Activated CD4-positive, alpha-beta memory T cell treated with anti-CD3 and anti-CD28 coated beads, Interleukin-2, amount 10 ng/mL, durations not matched to agents 7 days and 5 days (primary cell): ENCODE measurements at regions not wholly inside any gene's neighbourhood (a gene's known extent, or its start where the extent isn't known, plus 50 kb on each side); places are given as distances from the start of the nearest gene placed in this dataset.

Source experiments
- CTCF ChIA-PET: fragments of 350-600 bp; sonication (Branson Sonifier 250); formaldehyde crosslinking; loops from one replicate; lab custom pipeline; 2021; ENCODE audit warnings: antibody characterized with exemption, inconsistent platforms; lab: Charles Lee
- POLR2A ChIA-PET: fragments of 350-600 bp; sonication (Branson Sonifier 250); formaldehyde crosslinking; loops from one replicate; lab custom pipeline; 2021; ENCODE audit warnings: antibody characterized with exemption; lab: Charles Lee
- DNase-seq: peaks from one replicate; pipeline ENCODE4 v3.0.0-alpha.2; 2020
- H3K27ac Mint-ChIP-seq: one replicate; pipeline ENCODE4 v1.8.0; 2021; ENCODE audit warnings: mild to moderate bottlenecking, mixed read lengths
- H3K27me3 Mint-ChIP-seq: one replicate; pipeline ENCODE4 v1.8.0; 2021; ENCODE audit warnings: mixed read lengths
- H3K36me3 Mint-ChIP-seq: one replicate; pipeline ENCODE4 v1.8.0; 2021; ENCODE audit warnings: low read depth, mixed read lengths
- H3K4me1 Mint-ChIP-seq: one replicate; pipeline ENCODE4 v1.8.0; 2021; ENCODE audit warnings: mixed read lengths
- H3K4me3 Mint-ChIP-seq: one replicate; pipeline ENCODE4 v1.8.0; 2021; ENCODE audit warnings: mild to moderate bottlenecking, mixed read lengths
- H3K9me3 Mint-ChIP-seq: one replicate; pipeline ENCODE4 v1.8.0; 2021; ENCODE audit warnings: mixed read lengths

DNA sequence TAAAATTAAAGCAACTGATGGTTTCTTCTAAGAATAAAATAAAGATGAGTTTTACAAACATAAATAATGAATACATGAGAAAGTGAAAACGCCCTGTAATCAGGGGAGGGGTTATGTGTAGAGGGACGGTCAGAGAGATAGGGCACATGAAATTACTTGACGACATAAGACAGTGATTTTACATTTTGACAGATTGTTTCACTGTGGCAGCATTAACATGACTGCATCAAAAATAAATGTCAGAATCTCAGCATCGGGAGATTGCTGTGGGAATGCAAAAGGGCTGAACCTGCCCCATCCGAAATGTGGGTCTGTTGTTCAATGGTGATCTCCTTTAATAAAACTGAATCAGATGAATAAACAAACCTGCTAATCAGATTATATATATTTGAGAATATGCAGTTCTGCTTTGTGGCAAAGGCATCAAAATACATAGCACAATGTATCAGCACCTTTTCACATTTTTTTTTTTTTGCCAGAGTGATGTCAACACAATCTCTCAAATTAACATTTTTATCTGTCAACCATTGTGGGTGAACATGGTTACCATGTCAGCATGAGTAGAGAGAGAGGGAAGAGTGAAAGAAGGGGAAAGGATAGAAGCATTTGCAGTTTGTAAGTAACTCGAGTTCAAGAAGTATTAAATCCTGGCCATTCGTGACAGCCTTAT lies 177.1 kb upstream of the MAN1A1 start:
- CTCF ChIA-PET, result no interaction called here
- no peaks in the 10 kb centered on the region for H3K9me3 Mint-ChIP-seq
- H3K36me3 Mint-ChIP-seq, result no peaks in the 10 kb centered on the region
- peaks cover 16% of the 10 kb centered on the region for H3K27me3 Mint-ChIP-seq
- no peak for DNase-seq
- H3K4me1 Mint-ChIP-seq, result no peaks in the 10 kb centered on the region
- no peak overlapping the region for H3K4me3 Mint-ChIP-seq
- POLR2A ChIA-PET, result no interaction called here
- H3K27ac Mint-ChIP-seq, result no peak overlapping the region

GRCh38 chr6:119524410-119524809 lies 174.8 kb upstream of the MAN1A1 start:
- no peak for DNase-seq
- CTCF ChIA-PET, result no interaction called here
- no peak overlapping the region for H3K27ac Mint-ChIP-seq
- H3K4me3 Mint-ChIP-seq, result no peak overlapping the region
- peaks cover 15% of the 10 kb centered on the region for H3K27me3 Mint-ChIP-seq
- H3K4me1 Mint-ChIP-seq, result no peaks in the 10 kb centered on the region
- no peaks in the 10 kb centered on the region for H3K36me3 Mint-ChIP-seq
- POLR2A ChIA-PET, result no interaction called here
- H3K9me3 Mint-ChIP-seq, result no peaks in the 10 kb centered on the region

DNA sequence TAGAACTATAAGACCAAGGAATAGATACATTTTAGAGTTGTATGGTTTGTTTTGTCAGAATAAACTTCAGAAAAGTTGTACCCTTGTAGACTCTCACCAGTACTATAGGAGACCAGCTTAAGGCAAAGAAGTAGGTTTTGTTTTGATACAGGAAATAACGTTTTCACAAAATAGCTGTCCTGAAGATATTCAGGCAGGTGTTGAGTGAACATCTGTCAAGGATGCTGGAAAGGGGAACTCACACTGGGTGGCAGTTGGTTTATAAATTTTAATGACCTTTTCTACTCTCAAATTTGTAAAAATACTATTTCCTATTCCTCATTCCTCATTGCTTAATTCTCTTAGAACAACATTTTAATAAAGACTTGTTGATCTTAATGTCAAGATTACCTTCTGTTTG lies 174.0 kb upstream of the MAN1A1 start:
- no peak for DNase-seq
- ChIA-PET POLR2A (no interaction called here), CTCF (no interaction called here)
- Mint-ChIP-seq H3K4me3 (no peak overlapping the region), H3K36me3 (no peaks in the 10 kb centered on the region), H3K27ac (no peak overlapping the region), H3K4me1 (no peaks in the 10 kb centered on the region), H3K27me3 (peaks cover 11% of the 10 kb centered on the region), H3K9me3 (no peaks in the 10 kb centered on the region)

GRCh38 chr6:119521251-119521650 lies 171.7 kb upstream of the MAN1A1 start:
- H3K36me3 Mint-ChIP-seq, result no peaks in the 10 kb centered on the region
- ChIA-PET POLR2A (no interaction called here), CTCF (no interaction called here)
- H3K9me3 Mint-ChIP-seq, result no peaks in the 10 kb centered on the region
- no peak overlapping the region for H3K4me3 Mint-ChIP-seq
- no peaks in the 10 kb centered on the region for H3K4me1 Mint-ChIP-seq
- no peak overlapping the region for H3K27ac Mint-ChIP-seq
- DNase-seq, result no peak
- H3K27me3 Mint-ChIP-seq, result peaks cover 16% of the 10 kb centered on the region

- H3K4me1 Mint-ChIP-seq, result no peaks in the 10 kb centered on the region
- H3K4me3 Mint-ChIP-seq, result no peak overlapping the region
- no peaks in the 10 kb centered on the region for H3K9me3 Mint-ChIP-seq
- ChIA-PET CTCF (no interaction called here), POLR2A (no interaction called here)
- no peaks in the 10 kb centered on the region for H3K36me3 Mint-ChIP-seq
- no peak for DNase-seq
- no peak overlapping the region for H3K27ac Mint-ChIP-seq
- H3K27me3 Mint-ChIP-seq, result peaks cover 14% of the 10 kb centered on the region
These were observed 167.9 kb upstream of the MAN1A1 start for GRCh38 chr6:119517428-119517827.

DNA sequence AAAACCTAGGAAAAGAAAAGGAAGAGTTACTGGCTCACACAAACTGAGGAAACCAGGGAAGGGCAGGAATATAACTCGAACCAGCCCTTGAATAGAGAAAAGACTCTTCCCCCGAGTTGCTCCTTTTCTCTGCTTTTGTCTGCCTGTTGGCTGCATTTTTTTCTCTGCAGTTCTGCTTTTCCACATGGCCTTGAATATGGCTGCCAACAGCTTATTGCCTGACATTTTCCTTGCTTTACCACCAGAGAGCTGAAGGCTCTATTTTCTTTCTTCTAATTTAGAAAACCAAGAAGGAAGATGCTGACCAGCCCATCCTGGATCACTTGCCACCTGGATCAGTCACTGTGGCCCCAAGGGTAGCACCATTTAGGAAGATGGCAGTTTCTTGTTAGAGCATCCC lies 164.8 kb upstream of the MAN1A1 start:
- Mint-ChIP-seq H3K36me3 (no peaks in the 10 kb centered on the region), H3K27ac (no peak overlapping the region), H3K4me3 (no peak overlapping the region), H3K27me3 (peaks cover 10% of the 10 kb centered on the region), H3K4me1 (no peaks in the 10 kb centered on the region), H3K9me3 (no peaks in the 10 kb centered on the region)
- CTCF ChIA-PET, result interaction anchor here (1.5 kb wide), 1 partner anchor 385 kb away, joined by 3 read pairs; no protein-coding TSS in a partner anchor
- POLR2A ChIA-PET, result no interaction called here
- DNase-seq, result no peak

- Mint-ChIP-seq H3K9me3 (no peaks in the 10 kb centered on the region), H3K4me3 (no peak overlapping the region), H3K27ac (no peak overlapping the region), H3K27me3 (no peaks in the 10 kb centered on the region), H3K36me3 (no peaks in the 10 kb centered on the region), H3K4me1 (no peaks in the 10 kb centered on the region)
- ChIA-PET CTCF (no interaction called here), POLR2A (no interaction called here)
- no peak for DNase-seq
These were observed 161.5 kb upstream of the MAN1A1 start for GRCh38 chr6:119511024-119511423.

GRCh38 chr6:119510246-119510645 lies 160.7 kb upstream of the MAN1A1 start:
- H3K36me3 Mint-ChIP-seq, result no peaks in the 10 kb centered on the region
- ChIA-PET POLR2A (no interaction called here), CTCF (no interaction called here)
- no peak overlapping the region for H3K27ac Mint-ChIP-seq
- no peak for DNase-seq
- no peak overlapping the region for H3K4me3 Mint-ChIP-seq
- no peaks in the 10 kb centered on the region for H3K27me3 Mint-ChIP-seq
- H3K4me1 Mint-ChIP-seq, result no peaks in the 10 kb centered on the region
- no peaks in the 10 kb centered on the region for H3K9me3 Mint-ChIP-seq

DNA sequence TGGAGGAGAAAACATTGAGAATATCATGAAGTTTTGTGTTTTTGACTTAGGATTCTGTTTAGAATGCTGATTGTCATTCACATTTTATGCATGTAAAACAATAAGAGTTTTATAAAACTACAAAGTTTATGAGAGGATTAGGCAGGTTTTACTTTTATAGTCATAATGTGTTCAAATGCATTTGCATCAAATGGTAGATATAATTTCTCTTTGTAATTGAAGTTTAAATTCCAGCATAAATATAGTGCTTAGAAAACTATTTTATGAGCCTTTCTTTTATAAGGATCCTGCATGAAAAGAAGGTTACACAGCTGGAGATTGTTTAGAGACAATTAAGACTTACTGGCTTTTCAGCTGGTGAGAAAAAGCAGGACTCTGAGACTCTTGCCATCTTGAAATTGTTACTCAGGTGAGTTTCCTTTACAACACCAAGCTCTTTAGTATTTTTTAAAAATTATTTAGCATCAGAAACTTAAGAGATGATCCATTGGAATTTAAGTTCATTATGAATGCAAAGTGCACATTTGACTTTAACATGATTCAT lies 157.1 kb upstream of the MAN1A1 start:
- Mint-ChIP-seq H3K4me3 (no peak overlapping the region), H3K4me1 (no peaks in the 10 kb centered on the region), H3K27ac (no peak overlapping the region), H3K9me3 (no peaks in the 10 kb centered on the region), H3K36me3 (no peaks in the 10 kb centered on the region), H3K27me3 (no peaks in the 10 kb centered on the region)
- DNase-seq, result no peak
- CTCF ChIA-PET, result no interaction called here
- POLR2A ChIA-PET, result no interaction called here

GRCh38 chr6:119501798-119502483 lies 152.4 kb upstream of the MAN1A1 start:
- Mint-ChIP-seq H3K36me3 (no peaks in the 10 kb centered on the region), H3K9me3 (no peaks in the 10 kb centered on the region), H3K4me3 (no peak overlapping the region), H3K27me3 (peaks cover 11% of the 10 kb centered on the region), H3K27ac (no peak overlapping the region), H3K4me1 (no peaks in the 10 kb centered on the region)
- ChIA-PET POLR2A (interaction anchor here (1.5 kb wide), 1 partner anchor 39 kb away, joined by 5 read pairs; no protein-coding TSS in a partner anchor), CTCF (no interaction called here)
- DNase-seq, result no peak

- no peak for DNase-seq
- ChIA-PET POLR2A (no interaction called here), CTCF (no interaction called here)
- Mint-ChIP-seq H3K9me3 (no peaks in the 10 kb centered on the region), H3K27ac (no peak overlapping the region), H3K4me3 (no peak overlapping the region), H3K27me3 (peaks cover 17% of the 10 kb centered on the region), H3K4me1 (no peaks in the 10 kb centered on the region), H3K36me3 (no peaks in the 10 kb centered on the region)
These were observed 150.2 kb upstream of the MAN1A1 start for GRCh38 chr6:119499797-119500196.

GRCh38 chr6:119497988-119498727 lies 148.6 kb upstream of the MAN1A1 start:
- no peak overlapping the region for H3K27ac Mint-ChIP-seq
- no peaks in the 10 kb centered on the region for H3K9me3 Mint-ChIP-seq
- H3K4me3 Mint-ChIP-seq, result no peak overlapping the region
- DNase-seq, result no peak
- H3K36me3 Mint-ChIP-seq, result no peaks in the 10 kb centered on the region
- ChIA-PET POLR2A (interaction anchor here (0.6 kb wide), 1 partner anchor 35 kb away, joined by 3 read pairs; no protein-coding TSS in a partner anchor), CTCF (no interaction called here)
- peaks cover 21% of the 10 kb centered on the region for H3K27me3 Mint-ChIP-seq
- no peaks in the 10 kb centered on the region for H3K4me1 Mint-ChIP-seq

- H3K27ac Mint-ChIP-seq, result no peak overlapping the region
- no peak overlapping the region for H3K4me3 Mint-ChIP-seq
- DNase-seq, result no peak
- H3K27me3 Mint-ChIP-seq, result peaks cover 31% of the 10 kb centered on the region
- peaks cover 4% of the 10 kb centered on the region for H3K9me3 Mint-ChIP-seq
- peaks cover 4% of the 10 kb centered on the region for H3K36me3 Mint-ChIP-seq
- CTCF ChIA-PET, result no interaction called here
- H3K4me1 Mint-ChIP-seq, result peaks cover 7% of the 10 kb centered on the region
- POLR2A ChIA-PET, result no interaction called here
These were observed 145.7 kb upstream of the MAN1A1 start for GRCh38 chr6:119495230-119495683.
